ENCODE measurements at regions not wholly inside any gene's neighbourhood (a gene's known extent, or its start where the extent isn't known, plus 50 kb on each side); places are given as distances from the start of the nearest gene placed in this dataset.

DNA sequence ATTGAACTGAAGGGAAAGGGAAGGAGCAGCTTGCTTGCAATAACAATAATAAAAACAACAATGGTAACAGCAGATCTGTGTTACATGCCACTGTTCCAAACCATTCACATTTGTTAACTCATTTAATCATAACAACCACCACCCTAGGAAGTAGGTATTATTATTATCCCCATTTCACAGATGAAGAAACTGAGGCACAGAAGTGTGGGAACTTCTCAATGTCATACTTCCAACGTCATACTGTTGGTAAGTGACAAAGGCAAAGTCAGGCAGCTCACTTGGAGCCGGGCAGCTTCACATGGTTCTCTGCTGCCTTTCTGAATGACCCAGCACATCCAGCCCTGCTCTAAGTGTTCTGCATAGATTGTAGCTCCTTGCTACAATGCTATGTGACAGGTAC is 72.6 kb downstream of the FOXD1 start:
- Histone ChIP-seq H3K4me2 (ENCODE audit: low read length) (no peak overlapping the region), H3K79me2 (ENCODE audit: control insufficient read depth, low read length) (no peaks in the 10 kb centered on the region), H3K4me3 (ENCODE audit: low read length) (no peak overlapping the region), H3K36me3 (ENCODE audit: control insufficient read depth, low read length) (no peaks in the 10 kb centered on the region), H3K9me3 (ENCODE audit: control insufficient read depth, insufficient read depth, low read length) (peaks cover 6% of the 10 kb centered on the region; the same call in 1 of the 2 replicates), H3K9me2 (replicated peaks; ENCODE audit: control insufficient read depth, low read length) (no peaks in the 10 kb centered on the region), H3K27ac (ENCODE audit: low read depth, low read length) (no peak overlapping the region), H3K27me3 (ENCODE audit: control insufficient read depth, low read length) (peaks cover 24% of the 10 kb centered on the region), H4K20me1 (ENCODE audit: control insufficient read depth, insufficient read depth, low read depth, low read length) (no peaks in the 10 kb centered on the region), H3F3A (ENCODE audit: control insufficient read depth, insufficient read depth) (no peaks in the 10 kb centered on the region), H3K4me1 (ENCODE audit: control insufficient read depth, low read length) (no peaks in the 10 kb centered on the region)
- no peak for TF ChIP-seq EZH2phosphoT487 (IDR thresholded peaks at IDR 0.05; ENCODE audit: borderline replicate concordance, low read length)
- TF ChIP-seq, protein P1, sequence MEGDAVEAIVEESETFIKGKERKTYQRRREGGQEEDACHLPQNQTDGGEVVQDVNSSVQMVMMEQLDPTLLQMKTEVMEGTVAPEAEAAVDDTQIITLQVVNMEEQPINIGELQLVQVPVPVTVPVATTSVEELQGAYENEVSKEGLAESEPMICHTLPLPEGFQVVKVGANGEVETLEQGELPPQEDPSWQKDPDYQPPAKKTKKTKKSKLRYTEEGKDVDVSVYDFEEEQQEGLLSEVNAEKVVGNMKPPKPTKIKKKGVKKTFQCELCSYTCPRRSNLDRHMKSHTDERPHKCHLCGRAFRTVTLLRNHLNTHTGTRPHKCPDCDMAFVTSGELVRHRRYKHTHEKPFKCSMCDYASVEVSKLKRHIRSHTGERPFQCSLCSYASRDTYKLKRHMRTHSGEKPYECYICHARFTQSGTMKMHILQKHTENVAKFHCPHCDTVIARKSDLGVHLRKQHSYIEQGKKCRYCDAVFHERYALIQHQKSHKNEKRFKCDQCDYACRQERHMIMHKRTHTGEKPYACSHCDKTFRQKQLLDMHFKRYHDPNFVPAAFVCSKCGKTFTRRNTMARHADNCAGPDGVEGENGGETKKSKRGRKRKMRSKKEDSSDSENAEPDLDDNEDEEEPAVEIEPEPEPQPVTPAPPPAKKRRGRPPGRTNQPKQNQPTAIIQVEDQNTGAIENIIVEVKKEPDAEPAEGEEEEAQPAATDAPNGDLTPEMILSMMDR (IDR thresholded peaks at IDR 0.05; ENCODE audit: low read depth, low read length, poor library complexity, severe bottlenecking) = no peak

DNA sequence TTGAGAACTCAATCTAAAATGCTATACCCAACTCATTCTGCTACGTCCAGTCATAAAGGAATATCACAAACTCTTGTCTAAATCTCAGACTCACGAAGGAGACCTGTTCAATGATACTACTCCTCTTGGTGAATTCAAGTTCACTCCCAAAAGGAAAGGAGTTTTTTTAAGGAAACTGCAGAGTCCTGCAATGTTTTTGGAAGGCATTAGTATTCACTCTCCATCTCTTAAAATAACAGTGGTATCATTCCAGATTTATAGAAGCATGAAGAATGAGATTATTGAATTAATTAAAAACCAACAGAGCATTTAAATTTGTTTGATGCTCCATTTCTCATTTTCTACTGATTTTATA is 73.4 kb downstream of the FOXD1 start:
- Histone ChIP-seq H3K27me3 (ENCODE audit: control insufficient read depth, low read length) (peaks cover 24% of the 10 kb centered on the region), H4K20me1 (ENCODE audit: control insufficient read depth, insufficient read depth, low read depth, low read length) (no peaks in the 10 kb centered on the region), H3F3A (ENCODE audit: control insufficient read depth, insufficient read depth) (no peaks in the 10 kb centered on the region), H3K9me2 (replicated peaks; ENCODE audit: control insufficient read depth, low read length) (no peaks in the 10 kb centered on the region), H3K36me3 (ENCODE audit: control insufficient read depth, low read length) (no peaks in the 10 kb centered on the region), H3K4me3 (ENCODE audit: low read length) (no peak overlapping the region), H3K4me2 (ENCODE audit: low read length) (no peak overlapping the region), H3K79me2 (ENCODE audit: control insufficient read depth, low read length) (no peaks in the 10 kb centered on the region), H3K4me1 (ENCODE audit: control insufficient read depth, low read length) (no peaks in the 10 kb centered on the region), H3K9me3 (ENCODE audit: control insufficient read depth, insufficient read depth, low read length) (no peaks in the 10 kb centered on the region), H3K27ac (ENCODE audit: low read depth, low read length) (no peak overlapping the region)
- TF ChIP-seq, protein P1 (IDR thresholded peaks at IDR 0.05; ENCODE audit: low read depth, low read length, poor library complexity, severe bottlenecking) = no peak
- no peak for TF ChIP-seq EZH2phosphoT487 (IDR thresholded peaks at IDR 0.05; ENCODE audit: borderline replicate concordance, low read length)

DNA sequence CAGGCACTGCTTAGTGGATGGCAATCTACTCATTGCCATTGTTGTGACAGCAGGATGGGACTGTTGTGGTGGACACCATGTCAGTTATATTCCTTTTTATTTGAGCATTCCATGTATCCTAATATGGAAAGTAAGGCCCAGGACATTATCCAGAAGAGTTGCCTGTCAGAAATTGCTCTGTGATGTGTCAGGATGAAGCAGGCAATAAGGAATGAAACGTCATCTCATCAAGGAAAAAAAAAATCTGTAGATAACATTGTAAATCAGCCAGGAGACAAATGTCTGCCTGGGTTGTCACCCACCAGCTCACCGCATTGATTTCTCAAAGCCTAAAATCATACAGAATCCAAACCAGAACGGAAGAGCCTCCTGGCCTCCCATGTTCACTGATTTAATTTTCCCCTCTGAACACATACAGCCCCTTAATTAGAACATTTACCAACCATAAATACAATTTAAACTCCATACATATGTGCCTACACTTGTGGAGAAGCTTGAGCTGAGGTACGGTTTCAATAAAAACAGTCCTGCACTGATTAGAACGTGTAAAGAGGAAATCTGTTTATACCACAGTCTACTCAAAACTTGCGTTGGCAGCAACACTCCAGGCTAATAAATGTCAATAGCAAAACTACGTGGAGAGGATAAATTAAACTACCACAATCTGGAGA is 73.9 kb downstream of the FOXD1 start:
- Histone ChIP-seq H3K9me3 (ENCODE audit: control insufficient read depth, insufficient read depth, low read length) (no peaks in the 10 kb centered on the region), H3K36me3 (ENCODE audit: control insufficient read depth, low read length) (no peaks in the 10 kb centered on the region), H3K4me1 (ENCODE audit: control insufficient read depth, low read length) (no peaks in the 10 kb centered on the region), H4K20me1 (ENCODE audit: control insufficient read depth, insufficient read depth, low read depth, low read length) (no peaks in the 10 kb centered on the region), H3K4me3 (ENCODE audit: low read length) (no peak overlapping the region), H3K27ac (ENCODE audit: low read depth, low read length) (no peak overlapping the region), H3K27me3 (ENCODE audit: control insufficient read depth, low read length) (peaks cover 24% of the 10 kb centered on the region), H3K9me2 (replicated peaks; ENCODE audit: control insufficient read depth, low read length) (no peaks in the 10 kb centered on the region), H3K4me2 (ENCODE audit: low read length) (no peak overlapping the region), H3K79me2 (ENCODE audit: control insufficient read depth, low read length) (no peaks in the 10 kb centered on the region), H3F3A (ENCODE audit: control insufficient read depth, insufficient read depth) (no peaks in the 10 kb centered on the region)
- TF ChIP-seq, protein P1 (IDR thresholded peaks at IDR 0.05; ENCODE audit: low read depth, low read length, poor library complexity, severe bottlenecking) = no peak
- TF ChIP-seq EZH2phosphoT487 (IDR thresholded peaks at IDR 0.05; ENCODE audit: borderline replicate concordance, low read length) = no peak
